HG03108 (cell line): ENCODE measurements at regions not wholly inside any gene's neighbourhood (a gene's known extent, or its start where the extent isn't known, plus 50 kb on each side); places are given as distances from the start of the nearest gene placed in this dataset.
"Not testable (repeated sequence)": the region's sequence is repeated elsewhere in the genome, so short reads cannot be mapped to it uniquely, and the experiment has no call there.

Experiments
- ATAC-seq: cut with Tn5 transposase; IDR thresholded peaks from one replicate; pipeline ENCODE4 v1.9.1; 2021; ENCODE audit warnings: moderate library complexity; ENCODE audit not compliant: unreplicated experiment

DNA sequence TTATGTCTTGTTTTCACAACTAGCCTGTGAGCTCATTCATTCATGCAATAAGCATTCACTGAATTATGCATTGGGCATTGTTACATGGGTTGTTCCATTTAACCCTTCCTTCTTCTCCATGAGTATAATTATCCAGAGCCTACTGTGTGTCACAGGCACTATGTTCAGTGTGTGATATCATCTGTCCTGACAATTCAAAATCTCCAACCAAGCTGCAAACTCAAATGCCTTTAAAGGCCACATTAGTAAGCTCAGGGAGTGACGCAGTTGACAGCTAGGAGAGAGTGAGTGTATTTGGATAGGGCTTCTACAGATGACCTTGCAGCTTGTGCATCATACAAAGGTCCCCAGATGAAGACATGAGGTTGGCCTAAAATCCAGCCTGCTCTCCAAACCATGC lies 289.5 kb downstream of the OMA1 start:
- no peak for ATAC-seq

DNA sequence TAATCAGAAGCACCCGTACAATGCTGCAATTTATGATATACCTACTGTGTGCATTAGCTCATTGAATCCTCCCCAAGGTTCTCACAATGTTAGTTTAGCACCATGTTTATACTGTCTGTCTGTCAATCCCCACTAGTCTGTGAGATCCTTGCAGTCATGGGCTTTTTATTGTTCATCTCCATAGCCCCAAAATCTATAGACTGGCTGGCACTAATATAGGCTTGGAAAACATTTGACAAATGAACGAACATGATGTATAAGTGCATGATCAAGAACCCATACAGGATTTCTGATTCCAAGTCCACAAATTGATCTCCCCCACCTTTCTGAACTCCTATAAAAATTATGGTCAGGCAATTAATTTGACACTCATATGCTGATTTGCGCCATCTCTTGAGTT lies 290.0 kb downstream of the OMA1 start:
- ATAC-seq = no peak

DNA sequence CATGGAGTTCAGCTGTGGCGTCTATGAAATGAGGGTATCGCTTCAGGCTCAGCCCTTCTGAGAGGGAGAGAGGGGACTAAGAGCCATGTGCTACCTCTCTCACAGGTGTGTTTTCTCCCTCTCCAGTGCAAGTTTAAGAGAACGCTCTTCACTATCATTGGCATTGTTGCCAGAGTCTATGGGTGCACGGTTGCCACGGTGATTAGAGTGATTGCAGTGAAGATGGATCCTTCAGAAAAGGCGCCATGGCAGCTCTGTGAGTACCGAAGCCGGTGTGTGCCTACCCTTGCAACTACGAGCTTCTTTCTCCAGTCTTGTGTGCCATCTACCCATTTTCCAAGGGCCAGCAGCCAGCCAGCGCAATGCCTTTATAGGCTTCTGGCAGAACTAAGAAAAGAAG lies 290.5 kb downstream of the OMA1 start:
- no peak for ATAC-seq

DNA sequence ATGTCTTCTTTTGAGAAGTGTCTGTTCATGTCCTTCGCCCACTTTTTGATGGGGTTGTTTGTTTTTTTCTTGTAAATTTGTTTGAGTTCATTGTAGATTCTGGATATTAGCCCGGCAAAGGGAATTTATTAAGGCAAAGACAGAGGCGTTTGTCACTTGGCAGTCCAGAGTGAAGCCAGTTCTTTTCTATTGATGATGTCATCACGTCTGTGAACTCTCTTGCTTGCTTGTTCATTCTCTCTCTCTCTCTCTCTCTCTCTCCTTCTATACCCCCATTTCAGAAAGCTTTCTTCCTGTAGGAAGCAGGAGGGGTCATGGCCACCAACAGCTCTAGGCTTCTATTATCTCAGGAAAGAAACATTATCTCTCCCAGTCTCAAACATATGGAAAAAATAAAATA lies 291.3 kb downstream of the OMA1 start:
- no peak for ATAC-seq

DNA sequence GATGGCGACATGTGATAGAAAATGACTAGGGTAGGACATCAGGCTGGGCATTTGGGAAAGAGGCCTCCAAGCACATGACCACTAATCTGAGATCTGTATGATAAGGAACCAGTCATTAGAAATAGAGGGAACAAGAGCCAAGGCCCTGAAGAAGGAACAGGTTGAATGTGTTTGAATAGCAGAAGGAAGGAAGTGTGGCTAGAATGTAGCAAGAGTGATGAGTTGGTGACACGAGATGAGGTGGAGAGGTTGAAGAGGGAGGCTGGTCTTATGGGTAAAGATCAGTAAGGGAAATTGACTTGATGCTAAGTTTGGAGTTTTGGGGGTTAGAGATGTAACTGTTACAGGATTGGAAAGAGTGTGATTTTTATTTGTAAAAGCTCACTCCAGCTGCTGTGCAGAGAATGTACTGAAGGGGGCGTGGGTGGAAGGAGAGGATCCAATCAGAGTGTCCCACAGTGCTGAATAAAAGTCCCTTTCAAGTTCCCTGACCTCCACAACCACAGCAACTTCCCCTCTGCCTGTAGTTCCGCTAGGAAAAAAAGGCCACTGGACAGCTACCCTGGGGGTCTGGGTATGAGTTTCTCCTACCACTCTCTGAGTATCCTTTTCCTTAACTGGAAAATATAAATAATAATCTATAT lies 295.0 kb downstream of the OMA1 start:
- no peak for ATAC-seq

DNA sequence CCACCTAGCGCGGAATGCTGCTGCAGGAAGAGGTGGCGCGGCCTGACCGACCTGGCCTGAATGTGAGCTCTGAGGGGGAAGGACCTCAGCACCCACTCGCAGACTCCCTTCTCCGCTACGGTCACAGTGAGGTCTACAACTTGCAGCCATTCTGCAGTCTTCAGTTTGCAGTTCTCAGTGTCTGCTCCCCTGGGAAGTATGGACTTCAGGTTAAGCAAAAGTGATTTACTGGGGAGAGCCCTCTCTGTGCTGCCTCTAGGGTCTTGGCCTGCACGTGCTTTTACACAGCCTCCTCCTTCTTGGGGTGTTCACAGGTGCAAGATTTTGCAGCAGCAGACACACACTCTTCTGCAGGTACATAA lies 296.0 kb downstream of the OMA1 start:
- ATAC-seq = no peak

DNA sequence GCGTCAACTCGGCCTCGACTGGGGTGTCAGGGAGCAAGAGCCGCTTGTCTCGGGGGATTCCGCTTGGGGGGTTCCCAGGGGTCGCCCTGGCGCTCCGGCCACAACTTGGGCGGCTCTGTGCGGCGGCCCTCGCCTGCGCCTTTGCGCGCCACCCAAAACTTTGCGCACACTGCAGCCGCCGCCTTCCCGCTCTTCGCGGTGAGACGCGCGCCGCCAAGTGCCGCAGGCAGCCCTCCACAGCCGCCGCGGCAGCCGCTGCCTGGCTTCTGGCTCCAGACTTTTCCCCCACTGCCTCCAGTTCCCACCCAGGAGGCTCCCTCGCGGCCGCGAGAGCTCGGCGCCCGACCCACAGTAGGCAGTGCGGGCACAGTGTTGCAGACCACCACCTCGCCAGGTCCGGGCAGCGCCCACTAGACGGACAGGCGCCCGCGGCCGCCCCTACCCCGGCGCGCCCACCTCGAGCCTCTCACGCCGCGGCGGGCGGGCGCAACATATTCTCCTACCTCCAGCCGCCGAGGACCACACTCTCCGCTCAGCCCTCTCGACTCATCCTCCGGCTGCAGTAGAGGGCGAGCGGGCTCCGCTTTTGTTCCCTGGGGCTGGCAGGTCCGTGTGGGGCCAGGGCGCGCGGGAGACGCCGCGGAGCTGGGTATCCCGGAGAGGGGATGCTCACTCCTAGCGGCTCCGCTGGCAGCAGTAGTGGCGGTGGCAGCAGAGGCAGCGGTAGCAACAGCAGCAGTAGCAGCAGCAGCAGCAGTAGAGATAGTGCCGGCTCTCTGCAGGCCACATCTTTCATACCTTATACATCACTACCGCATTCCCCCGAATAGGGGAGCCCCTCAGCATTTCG lies 296.6 kb downstream of the OMA1 start:
- ATAC-seq = no peak

DNA sequence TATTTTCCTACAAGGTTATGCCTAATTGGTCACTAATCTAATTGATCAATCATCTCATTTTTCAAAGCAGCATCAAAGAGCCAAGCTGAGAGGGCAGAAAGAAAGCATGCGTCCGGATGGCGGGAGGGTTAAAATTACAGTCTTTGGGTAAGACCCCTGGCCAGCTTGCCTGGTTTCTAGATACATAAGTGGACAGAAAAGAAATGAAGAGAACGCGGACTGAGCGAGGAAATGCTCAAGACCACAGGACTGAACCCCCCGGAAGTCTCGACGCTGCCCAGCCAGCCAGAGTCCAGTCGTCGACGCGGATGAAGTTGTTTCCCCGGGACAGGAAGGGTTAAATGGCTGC lies 297.2 kb downstream of the OMA1 start:
- no peak for ATAC-seq

DNA sequence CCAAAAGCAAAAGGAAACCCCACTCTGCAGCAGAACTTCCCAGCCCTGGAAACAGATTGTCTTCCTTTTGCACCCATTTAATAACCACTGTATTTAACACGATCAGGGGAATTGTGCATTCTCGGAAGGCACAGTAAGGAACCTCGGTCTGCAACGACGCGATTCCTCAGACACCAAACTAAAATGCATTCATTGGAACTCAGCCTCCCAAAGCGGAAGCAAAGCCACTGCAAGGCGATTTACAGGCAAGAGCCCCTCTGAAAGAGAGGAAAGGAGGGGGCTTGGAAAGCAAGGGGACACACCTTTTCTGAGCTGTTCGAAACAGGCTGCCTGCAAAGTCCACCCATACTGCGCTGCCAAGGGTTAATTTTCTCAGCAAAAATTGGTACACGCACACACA lies 297.7 kb downstream of the OMA1 start:
- ATAC-seq = no peak

DNA sequence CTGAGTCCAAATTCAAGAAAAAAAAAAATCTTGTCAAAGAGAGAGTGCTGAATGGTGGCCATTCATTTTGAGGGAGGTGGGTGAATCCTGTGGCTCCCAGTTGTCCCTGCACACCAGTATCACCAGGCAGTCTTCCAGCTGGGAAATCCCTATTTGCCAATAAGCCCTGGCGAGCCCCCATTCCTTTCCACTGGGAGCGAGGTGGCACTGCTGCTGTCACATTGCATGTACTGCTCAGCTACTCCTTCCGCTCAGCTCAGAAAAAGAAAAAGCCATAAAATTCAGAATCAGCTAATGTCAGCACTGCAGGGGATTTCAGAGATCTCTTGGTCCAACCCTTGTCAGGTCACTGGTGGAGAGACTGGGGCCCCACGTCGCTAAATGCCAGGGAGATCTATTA lies 298.5 kb downstream of the OMA1 start:
- no peak for ATAC-seq

DNA sequence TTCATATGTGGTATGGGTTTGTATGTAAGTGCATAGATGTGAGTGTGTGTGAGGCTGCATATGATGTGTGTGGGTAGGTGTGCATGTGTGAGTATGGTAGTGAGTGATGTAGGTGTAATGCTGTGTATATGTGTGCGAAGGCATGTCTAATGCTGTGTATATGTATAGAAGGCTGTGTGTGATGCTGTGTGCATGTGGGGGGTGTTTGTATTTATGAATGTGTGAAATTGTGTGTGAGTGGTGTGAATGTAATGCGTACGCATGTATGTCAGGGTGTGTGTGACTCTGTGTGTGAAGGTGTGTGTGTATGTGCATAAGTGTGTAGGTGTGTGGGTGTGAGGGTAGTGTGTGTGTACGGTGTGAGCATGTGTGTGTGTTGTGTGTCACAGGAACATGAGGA lies 300.0 kb downstream of the OMA1 start:
- ATAC-seq = no peak

DNA sequence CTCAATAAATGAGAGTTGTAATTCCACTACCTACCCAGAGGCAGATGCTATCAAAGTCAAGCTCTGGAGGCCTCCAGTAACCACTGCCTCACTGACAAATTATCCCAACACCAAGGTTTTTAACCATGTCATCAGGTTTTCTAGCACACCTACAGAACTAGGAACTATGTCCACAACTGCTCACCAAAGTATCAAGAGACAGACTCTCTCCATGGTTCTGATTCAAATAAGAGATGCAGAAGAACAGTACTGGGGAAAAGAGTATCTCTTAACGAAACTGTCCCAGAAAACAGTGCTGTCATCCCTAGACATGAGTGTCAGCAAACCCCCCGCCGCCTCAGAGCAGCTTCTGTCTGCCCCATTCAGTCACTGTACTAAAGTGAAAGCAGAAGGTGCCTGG lies 301.7 kb downstream of the OMA1 start:
- no peak for ATAC-seq

DNA sequence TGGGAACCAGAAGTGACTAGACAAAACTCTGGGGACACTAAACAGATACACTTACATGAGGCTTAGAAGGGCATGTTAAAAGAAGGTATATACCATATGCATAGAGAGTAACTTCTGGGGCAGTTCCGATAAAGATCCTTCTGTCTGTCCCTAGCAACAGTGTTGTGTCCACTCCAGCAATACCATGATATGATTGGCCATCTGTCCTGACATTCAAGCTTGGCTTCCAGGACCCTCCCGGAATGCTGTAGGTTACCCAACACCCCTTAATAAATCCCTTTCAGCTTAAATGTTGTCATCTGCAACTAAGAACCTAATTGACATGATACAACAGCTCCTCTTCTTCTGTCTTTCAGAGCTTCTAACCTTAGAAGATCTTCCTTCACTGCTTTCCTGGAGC lies 307.7 kb downstream of the OMA1 start:
- ATAC-seq = no peak

DNA sequence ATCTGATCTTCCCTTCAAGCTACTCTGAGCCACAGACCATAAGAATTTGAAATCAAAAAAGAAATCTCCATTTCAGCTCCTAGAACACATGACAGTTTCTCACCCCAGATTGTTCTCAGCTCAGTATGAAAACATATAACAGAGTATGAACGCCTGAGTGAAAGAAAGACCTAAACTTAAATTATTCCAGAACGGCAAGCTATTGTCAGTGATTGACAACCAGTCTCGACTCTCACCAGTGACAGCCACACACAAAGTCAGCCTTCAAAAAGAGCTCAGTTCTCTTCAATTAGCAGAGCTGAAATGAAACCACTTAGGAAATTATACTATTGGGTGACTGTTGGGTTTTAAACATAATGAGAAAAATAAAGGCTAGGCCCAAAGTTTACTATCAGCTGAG lies 312.8 kb downstream of the OMA1 start:
- no peak for ATAC-seq

DNA sequence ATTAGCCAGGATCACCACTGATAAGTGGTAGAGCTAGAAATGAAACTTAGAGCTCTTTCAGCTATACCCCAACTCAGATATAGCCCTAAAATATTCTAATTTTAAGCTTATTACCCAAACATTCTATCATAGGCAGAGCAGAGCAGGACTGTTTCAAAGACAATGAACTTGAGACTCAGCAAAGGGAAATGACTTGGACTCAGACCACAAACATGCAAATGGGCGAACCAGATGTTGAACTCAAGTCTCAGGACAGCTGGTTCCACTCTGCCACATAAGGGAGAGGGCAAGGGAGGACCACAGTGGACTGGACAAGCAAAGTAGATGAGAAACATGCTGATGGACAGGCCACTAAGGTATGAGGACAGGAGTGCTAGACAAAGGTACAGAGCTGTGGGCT lies 315.3 kb downstream of the OMA1 start:
- ATAC-seq = no peak

DNA sequence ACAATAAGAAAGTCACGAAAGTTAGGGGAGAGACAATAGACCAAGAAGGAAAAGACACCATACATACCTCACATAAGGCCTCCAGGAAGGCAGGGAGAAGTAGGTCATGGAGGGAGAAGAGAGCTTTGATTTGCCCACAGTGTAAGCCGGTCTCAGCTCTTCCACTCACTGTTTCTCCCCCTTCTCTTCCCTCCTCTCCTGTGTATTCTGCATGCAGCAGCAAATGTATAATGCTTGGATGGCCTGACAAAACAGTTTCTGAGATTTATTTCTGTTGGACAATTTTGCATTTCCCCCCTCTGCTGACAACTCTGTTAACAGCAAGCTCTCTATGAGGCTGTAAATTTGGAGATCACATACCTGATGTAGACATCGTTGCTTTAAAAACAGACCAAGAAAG lies 318.9 kb downstream of the OMA1 start:
- ATAC-seq = no peak

DNA sequence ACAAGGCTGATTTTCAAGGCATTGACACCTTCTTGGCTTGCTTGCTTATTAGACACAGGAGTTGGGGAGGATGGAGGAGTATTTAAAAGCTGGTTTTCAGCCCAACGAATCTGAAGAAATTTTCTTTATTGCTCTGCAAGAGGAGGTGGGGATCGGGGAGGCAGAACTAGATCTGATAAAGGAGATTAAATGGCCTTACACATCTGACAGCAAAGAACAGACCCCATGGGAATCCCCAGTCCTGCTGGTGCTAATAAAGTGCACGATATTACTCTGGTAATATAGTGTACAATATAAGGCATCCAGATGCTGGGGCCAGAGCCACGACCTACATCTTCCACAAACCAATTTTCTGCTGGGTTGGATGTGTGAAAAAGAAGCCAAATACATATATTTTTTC lies 323.0 kb downstream of the OMA1 start:
- no peak for ATAC-seq

DNA sequence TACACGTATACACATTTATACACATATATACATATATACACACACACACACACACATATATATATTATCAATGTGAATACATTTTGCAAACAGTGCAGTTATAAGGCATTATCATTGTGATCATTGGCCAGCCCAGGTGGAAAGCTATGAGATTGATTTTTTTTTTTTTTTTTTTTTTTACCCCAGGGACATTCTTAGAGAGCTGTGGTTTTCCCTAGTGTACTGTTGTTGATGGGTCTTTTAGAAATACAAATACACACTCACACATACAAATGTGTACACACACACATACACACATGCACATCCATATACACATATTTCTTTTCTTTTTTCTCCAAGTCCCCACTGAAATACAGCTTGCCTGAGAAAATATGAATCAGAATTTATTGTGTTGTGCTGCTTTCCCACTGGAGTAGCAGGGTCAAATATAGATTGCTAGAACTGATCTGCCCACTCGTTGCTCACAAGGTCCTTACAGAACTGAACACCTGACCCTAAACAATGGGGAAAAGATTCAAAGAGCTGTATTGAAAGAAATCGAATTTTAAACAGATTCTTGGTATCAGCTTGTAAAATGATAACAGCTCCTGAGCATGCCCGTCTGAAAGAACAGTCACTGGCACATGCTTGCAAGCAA lies 325.6 kb downstream of the OMA1 start:
- ATAC-seq = no peak

DNA sequence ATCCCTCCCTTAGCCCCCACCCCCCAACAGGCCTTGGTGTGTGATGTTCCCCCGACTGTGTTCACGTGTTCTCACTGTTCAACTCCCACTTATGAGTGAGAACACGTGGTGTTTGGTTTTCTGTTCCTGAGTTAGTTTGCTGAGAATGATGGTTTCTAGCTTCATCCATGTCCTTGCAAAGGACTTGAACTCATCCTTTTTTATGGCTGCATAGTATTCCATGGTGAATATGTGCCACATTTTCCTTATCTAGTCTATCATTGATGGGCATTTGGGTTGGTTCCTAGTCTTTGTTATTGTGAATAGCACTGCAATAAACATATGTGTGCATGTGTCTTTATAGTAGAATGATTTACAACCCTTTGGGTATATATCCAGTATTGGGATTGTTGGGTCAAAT lies 330.4 kb downstream of the OMA1 start:
- not testable (repeated sequence) for ATAC-seq

DNA sequence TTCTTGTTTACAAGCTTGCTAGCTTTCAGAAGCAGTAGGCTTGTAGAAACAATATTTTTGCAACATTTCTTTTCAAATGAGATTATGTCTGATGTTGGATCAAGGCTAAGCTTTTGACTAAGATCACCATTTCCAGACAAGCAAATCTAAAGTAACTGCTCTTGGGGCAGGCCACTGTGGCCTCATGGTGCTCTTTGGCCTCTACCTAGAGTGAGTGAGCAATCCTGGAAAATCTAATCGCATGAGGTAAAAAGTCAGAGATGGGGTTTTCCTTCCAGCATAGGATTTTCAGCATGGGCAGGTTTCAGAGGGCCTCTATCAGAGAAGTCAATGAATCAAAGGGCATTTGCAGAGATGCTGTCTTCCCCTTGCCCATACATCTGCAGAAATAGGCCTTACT lies 331.9 kb downstream of the OMA1 start:
- no peak for ATAC-seq

DNA sequence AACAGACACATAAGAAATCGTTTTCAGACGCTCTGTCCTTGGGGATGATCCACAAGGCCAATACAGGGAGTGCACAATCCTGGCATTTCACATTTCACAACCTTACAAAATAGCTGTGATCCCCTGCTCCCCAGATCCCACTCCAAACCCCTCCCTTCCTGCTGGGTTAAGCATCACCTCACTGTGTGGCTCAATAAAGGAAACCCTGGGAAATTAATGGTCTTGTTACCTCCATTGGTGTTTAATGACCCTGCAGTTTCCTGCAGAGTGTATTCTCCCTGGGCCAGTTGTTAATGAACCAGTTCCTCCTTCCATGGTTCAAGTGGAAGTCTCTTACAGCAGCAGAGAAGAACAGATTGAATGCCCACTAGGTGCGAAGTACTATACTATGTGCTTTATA lies 334.7 kb downstream of the OMA1 start:
- ATAC-seq = no peak

DNA sequence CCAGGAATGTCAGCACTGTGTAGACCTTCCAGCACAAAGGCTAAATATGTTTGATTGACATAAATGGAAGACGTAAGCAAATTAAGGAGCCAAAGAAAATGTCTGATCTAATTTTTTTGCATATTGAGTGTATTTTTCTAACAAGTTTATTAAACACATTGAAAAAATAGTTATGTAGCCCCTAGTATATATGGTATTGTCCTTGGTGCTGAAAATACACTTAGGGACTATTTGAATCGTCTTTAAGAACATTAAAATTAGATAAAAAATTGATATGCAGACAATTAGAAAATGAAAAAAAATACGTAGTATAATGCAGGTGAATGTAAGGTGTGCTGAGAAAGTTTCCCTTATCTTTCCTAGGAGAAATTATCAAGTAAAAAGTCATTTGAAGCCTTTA lies 337.0 kb downstream of the OMA1 start:
- ATAC-seq = no peak
